PFSK-1 (cell line): ENCODE measurements at regions not wholly inside any gene's neighbourhood (a gene's known extent, or its start where the extent isn't known, plus 50 kb on each side); places are given as distances from the start of the nearest gene placed in this dataset.

ENCODE experiments used
- POLR2AphosphoS5 ChIP-seq: IDR thresholded peaks from 2 replicates; pipeline ENCODE4 v1.6.1; 2012; ENCODE audit warnings: low read depth, mild to moderate bottlenecking, control low read depth, low read length, moderate library complexity
- TF ChIP-seq, protein P1 (sequence below), 2 experiments: IDR thresholded peaks; 2 replicates each; pipeline versions ENCODE4 v1.6.1 to v1.8.0; 2011 to 2012; ENCODE audit warnings: low read depth in 2 of 2, low read length in 2 of 2, control low read depth in 1 of 2, inconsistent platforms in 1 of 2, mild to moderate bottlenecking in 1 of 2, moderate library complexity in 1 of 2; ENCODE audit not compliant: insufficient read depth in 1 of 2

DNA sequence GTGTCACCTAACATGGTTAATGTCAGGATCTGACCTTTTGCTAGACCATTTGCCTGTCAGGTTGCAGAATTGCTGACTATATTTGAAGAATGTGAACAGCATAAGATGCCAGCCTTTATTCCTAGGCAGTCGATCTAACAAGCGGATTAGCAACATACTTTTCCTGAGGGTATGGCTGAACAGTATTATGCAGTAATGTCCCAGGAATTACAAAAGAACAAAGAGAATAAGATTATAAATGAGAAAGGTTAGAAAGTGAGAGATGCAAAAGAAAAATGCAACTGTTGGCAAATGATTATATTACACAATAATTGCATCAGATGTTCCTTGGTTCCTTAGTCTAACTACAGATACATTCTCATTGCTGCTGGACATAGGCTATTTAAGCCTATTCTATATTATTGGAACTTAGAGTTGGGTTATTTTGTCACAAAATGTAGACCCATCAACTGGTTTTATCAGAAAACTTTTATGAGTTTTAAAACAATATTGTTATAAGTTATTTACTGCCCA is 647.1 kb upstream of the CRIM1 start:
- TF ChIP-seq, protein P1, sequence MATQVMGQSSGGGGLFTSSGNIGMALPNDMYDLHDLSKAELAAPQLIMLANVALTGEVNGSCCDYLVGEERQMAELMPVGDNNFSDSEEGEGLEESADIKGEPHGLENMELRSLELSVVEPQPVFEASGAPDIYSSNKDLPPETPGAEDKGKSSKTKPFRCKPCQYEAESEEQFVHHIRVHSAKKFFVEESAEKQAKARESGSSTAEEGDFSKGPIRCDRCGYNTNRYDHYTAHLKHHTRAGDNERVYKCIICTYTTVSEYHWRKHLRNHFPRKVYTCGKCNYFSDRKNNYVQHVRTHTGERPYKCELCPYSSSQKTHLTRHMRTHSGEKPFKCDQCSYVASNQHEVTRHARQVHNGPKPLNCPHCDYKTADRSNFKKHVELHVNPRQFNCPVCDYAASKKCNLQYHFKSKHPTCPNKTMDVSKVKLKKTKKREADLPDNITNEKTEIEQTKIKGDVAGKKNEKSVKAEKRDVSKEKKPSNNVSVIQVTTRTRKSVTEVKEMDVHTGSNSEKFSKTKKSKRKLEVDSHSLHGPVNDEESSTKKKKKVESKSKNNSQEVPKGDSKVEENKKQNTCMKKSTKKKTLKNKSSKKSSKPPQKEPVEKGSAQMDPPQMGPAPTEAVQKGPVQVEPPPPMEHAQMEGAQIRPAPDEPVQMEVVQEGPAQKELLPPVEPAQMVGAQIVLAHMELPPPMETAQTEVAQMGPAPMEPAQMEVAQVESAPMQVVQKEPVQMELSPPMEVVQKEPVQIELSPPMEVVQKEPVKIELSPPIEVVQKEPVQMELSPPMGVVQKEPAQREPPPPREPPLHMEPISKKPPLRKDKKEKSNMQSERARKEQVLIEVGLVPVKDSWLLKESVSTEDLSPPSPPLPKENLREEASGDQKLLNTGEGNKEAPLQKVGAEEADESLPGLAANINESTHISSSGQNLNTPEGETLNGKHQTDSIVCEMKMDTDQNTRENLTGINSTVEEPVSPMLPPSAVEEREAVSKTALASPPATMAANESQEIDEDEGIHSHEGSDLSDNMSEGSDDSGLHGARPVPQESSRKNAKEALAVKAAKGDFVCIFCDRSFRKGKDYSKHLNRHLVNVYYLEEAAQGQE (IDR thresholded peaks at IDR 0.05; ENCODE audit: insufficient read depth in 1 of 2, low read depth in 2 of 2, low read length in 2 of 2) = no peak
- TF ChIP-seq POLR2AphosphoS5 = no peak
